SK-N-SH treated with all-trans-retinoic acid at 6 μM for 48 hours (cell line): ENCODE measurements at regions not wholly inside any gene's neighbourhood (a gene's known extent, or its start where the extent isn't known, plus 50 kb on each side); places are given as distances from the start of the nearest gene placed in this dataset.

ENCODE experiments used
- ATAC-seq: fragments of 200-7000 bp; cut with Tn5 transposase; 3 replicates; pipeline ENCODE4 v1.9.1; 2020; ENCODE audit warnings: mild to moderate bottlenecking, moderate library complexity
- ARNTL ChIP-seq: fragments of 450-650 bp; formaldehyde crosslinking; IDR thresholded peaks from 2 replicates; pipeline ENCODE4 v1.5.0; 2020; ENCODE audit warnings: low read depth, mild to moderate bottlenecking, moderate library complexity, borderline replicate concordance
- BACH2 ChIP-seq: fragments of 250-450 bp; sonication (Bioruptor Pico); IDR thresholded peaks from 2 replicates; pipeline ENCODE4 v1.9.0; 2021; ENCODE audit warnings: mild to moderate bottlenecking, borderline replicate concordance
- CSDC2 ChIP-seq: fragments of 250-450 bp; sonication (Bioruptor Pico); IDR thresholded peaks from 2 replicates; pipeline ENCODE4 v1.5.0; 2020; ENCODE audit warnings: mild to moderate bottlenecking, moderate library complexity
- ESRRG ChIP-seq: fragments of 250-450 bp; sonication (Bioruptor Pico); IDR thresholded peaks from 2 replicates; pipeline ENCODE4 v1.6.1; 2021; ENCODE audit warnings: mild to moderate bottlenecking
- GLIS3 ChIP-seq: fragments of 250-450 bp; sonication (Bioruptor Pico); IDR thresholded peaks from 2 replicates; pipeline ENCODE4 v1.5.0; 2020; ENCODE audit warnings: mild to moderate bottlenecking, moderate library complexity
- ISL1 ChIP-seq: fragments of 250-450 bp; sonication (Bioruptor Pico); IDR thresholded peaks from 2 replicates; pipeline ENCODE4 v2.1.2; 2022; ENCODE audit warnings: mild to moderate bottlenecking, moderate library complexity
- OSR1 ChIP-seq: fragments of 250-450 bp; sonication (Bioruptor Pico); IDR thresholded peaks from 2 replicates; pipeline ENCODE4 v1.8.0; 2022; ENCODE audit warnings: moderate library complexity, mild to moderate bottlenecking, inconsistent platforms
- PPARA ChIP-seq: fragments of 250-450 bp; sonication (Bioruptor Pico); IDR thresholded peaks from 2 replicates; pipeline ENCODE4 v1.5.0; 2020; ENCODE audit warnings: mild to moderate bottlenecking, borderline replicate concordance
- RARB ChIP-seq: fragments of 250-450 bp; sonication (Bioruptor Pico); IDR thresholded peaks from 2 replicates; pipeline ENCODE4 v1.8.0; 2021; ENCODE audit warnings: mild to moderate bottlenecking, moderate library complexity
- SNAI2 ChIP-seq: fragments of 250-450 bp; sonication (Bioruptor Pico); IDR thresholded peaks from 2 replicates; pipeline ENCODE4 v1.5.0; 2020; ENCODE audit warnings: mild to moderate bottlenecking, moderate library complexity
- TCF4 ChIP-seq: fragments of 250-450 bp; sonication (Bioruptor Pico); IDR thresholded peaks from 2 replicates; pipeline ENCODE4 v1.8.0; 2021; ENCODE audit warnings: mild to moderate bottlenecking, moderate library complexity, borderline replicate concordance
- TOX ChIP-seq: fragments of 250-450 bp; sonication (Bioruptor Pico); IDR thresholded peaks from 2 replicates; pipeline ENCODE4 v1.8.0; 2021; ENCODE audit warnings: mild to moderate bottlenecking, moderate library complexity, borderline replicate concordance
- ZC3H10 ChIP-seq: fragments of 250-450 bp; sonication (Bioruptor Pico); IDR thresholded peaks from 2 replicates; pipeline ENCODE4 v1.5.1; 2021; ENCODE audit warnings: mild to moderate bottlenecking, moderate library complexity
- ZFP3 ChIP-seq: fragments of 250-450 bp; sonication (Bioruptor Pico); IDR thresholded peaks from 2 replicates; pipeline ENCODE4 v1.5.0; 2020; ENCODE audit warnings: mild to moderate bottlenecking, moderate library complexity
- ZFP30 ChIP-seq: fragments of 450-650 bp; formaldehyde crosslinking; IDR thresholded peaks from 2 replicates; pipeline ENCODE4 v1.5.0; 2022; ENCODE audit warnings: mild to moderate bottlenecking, moderate library complexity
- ZNF565 ChIP-seq: fragments of 450-650 bp; formaldehyde crosslinking; conservative IDR thresholded peaks from 2 replicates; pipeline ENCODE4 v1.5.0; 2020; ENCODE audit warnings: low read depth, mild to moderate bottlenecking, moderate library complexity
- ZNF70 ChIP-seq: fragments of 450-650 bp; formaldehyde crosslinking; IDR thresholded peaks from 2 replicates; pipeline ENCODE4 v1.5.0; 2020; ENCODE audit warnings: mild to moderate bottlenecking, moderate library complexity
- ZNF8 ChIP-seq: fragments of 450-650 bp; formaldehyde crosslinking; IDR thresholded peaks from 2 replicates; pipeline ENCODE4 v1.5.0; 2020; ENCODE audit warnings: mild to moderate bottlenecking, moderate library complexity
- TF ChIP-seq, protein P1 (sequence below): fragments of 250-450 bp; sonication (Bioruptor Pico); IDR thresholded peaks from 2 replicates; pipeline ENCODE4 v1.5.1; 2020; ENCODE audit warnings: low read depth, mild to moderate bottlenecking, moderate library complexity
- TF ChIP-seq, protein P2 (sequence below): fragments of 250-450 bp; sonication (Bioruptor Pico); IDR thresholded peaks from 2 replicates; pipeline ENCODE4 v1.5.1; 2021; ENCODE audit warnings: mild to moderate bottlenecking, moderate library complexity
- TF ChIP-seq, protein P3 (sequence below): fragments of 250-450 bp; sonication (Bioruptor Pico); IDR thresholded peaks from 2 replicates; pipeline ENCODE4 v1.8.0; 2021; ENCODE audit warnings: low read depth, mild to moderate bottlenecking, moderate library complexity, borderline replicate concordance
- TF ChIP-seq, protein P4 (sequence below): fragments of 250-450 bp; sonication (Bioruptor Pico); IDR thresholded peaks from 2 replicates; pipeline ENCODE4 v1.8.0; 2020; ENCODE audit warnings: mild to moderate bottlenecking, moderate library complexity, borderline replicate concordance
- TF ChIP-seq, protein P5 (sequence below): fragments of 250-450 bp; sonication (Bioruptor Pico); IDR thresholded peaks from 2 replicates; pipeline ENCODE4 v1.5.0; 2020; ENCODE audit warnings: mild to moderate bottlenecking, moderate library complexity

DNA sequence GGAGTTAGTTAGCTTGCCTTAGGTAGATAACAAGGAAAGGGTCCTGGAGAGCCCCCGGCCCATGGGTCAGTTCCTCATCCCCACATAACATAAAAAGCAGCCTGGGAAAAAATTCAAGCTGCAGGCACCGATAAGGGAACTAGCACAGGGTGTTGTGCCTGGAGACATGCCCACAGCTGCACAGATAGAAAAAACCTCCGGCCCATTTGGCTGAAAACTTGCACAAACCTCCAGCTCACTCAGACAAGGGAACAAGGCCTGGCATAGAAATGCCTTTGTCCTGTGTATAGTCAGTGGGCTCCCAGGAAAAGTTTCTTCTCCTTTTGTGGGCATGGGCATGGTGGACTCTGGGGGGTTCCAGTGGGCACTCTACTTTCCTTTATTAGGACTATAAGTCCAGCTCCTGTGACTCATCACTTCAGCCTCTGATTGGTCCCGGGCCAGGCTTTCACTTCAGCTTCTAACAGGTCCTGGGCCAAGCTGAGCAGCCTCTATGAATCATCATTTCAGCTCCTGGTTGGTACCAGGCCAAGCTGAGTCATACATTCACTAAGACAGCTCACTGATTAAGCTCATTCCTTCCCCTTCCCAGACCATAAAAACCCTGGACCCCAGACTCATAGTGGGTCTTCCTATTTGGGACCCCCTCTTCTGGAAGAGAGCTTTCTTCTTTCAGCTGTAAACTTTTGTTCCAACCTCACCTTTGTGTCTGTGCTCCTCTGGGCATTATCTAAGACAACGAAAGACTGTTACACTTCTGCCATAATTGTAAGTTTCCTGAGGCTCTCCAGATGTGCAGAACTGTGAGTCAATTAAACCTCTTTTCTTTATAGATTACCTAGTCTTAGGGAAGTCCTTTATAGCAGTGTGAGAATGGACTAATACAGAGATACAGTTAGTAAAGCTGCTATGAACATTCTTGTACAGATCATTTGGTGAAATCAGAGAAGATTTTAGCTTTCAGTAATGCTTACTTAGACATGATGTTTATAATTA lies 348.0 kb upstream of the DPPA4 start (continued):
- no peak for TF ChIP-seq TOX (CRISPR knock-in tag)
- TF ChIP-seq SNAI2 (CRISPR knock-in tag) = no peak; the same call in 1 of the 2 replicates

DNA sequence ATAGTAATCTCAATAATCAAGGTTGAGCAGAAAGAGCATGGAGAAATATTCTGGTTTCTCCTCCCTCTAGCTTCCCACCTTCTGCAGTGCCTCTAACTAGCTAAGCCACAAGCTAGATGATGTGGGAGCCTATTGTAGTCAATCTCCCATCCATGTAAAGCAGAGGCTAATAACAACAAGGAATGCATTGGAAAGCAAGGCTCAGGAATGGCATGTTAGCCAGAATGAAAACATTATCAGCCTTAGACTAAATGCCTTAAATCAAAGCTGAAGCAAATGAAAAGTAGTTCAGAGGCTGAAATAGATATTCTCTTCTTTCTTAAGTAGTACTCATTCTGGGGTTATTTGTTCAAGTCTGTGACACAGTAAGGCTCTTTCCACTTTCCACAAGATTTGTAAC lies 350.3 kb upstream of the DPPA4 start:
- TF ChIP-seq ZNF70 (CRISPR knock-in tag) (no peak), ZNF565 (CRISPR knock-in tag) (no peak), ZFP30 (CRISPR knock-in tag) (no peak), GLIS3 (CRISPR knock-in tag) (no peak), ISL1 (no peak), ZC3H10 (CRISPR knock-in tag) (no peak)

DNA sequence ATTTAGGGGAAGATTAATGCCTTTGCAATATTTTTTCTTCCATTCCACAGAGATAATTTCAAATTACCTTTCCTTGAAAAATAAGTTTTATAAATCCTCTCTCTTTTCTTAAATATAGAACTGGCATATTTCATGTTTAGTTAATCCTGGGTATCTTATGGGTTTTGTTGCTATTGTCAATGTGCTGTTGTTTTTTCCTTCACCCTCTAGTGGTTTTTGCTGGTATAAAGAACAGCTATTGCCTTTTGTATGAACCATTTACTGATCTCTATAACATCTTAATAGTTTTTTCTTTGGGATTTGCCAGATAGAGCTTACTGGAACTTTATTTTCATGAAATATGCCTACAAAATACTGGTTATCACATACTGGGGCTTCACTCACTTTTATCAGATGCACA lies 359.6 kb upstream of the DPPA4 start:
- ATAC-seq = no peak
- TF ChIP-seq, protein P1, sequence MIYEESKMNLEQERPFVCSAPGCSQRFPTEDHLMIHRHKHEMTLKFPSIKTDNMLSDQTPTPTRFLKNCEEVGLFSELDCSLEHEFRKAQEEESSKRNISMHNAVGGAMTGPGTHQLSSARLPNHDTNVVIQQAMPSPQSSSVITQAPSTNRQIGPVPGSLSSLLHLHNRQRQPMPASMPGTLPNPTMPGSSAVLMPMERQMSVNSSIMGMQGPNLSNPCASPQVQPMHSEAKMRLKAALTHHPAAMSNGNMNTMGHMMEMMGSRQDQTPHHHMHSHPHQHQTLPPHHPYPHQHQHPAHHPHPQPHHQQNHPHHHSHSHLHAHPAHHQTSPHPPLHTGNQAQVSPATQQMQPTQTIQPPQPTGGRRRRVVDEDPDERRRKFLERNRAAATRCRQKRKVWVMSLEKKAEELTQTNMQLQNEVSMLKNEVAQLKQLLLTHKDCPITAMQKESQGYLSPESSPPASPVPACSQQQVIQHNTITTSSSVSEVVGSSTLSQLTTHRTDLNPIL = no peak
- no peak for TF ChIP-seq ZNF8 (CRISPR knock-in tag)
- TF ChIP-seq TOX (CRISPR knock-in tag) = no peak
- TF ChIP-seq, protein P2, sequence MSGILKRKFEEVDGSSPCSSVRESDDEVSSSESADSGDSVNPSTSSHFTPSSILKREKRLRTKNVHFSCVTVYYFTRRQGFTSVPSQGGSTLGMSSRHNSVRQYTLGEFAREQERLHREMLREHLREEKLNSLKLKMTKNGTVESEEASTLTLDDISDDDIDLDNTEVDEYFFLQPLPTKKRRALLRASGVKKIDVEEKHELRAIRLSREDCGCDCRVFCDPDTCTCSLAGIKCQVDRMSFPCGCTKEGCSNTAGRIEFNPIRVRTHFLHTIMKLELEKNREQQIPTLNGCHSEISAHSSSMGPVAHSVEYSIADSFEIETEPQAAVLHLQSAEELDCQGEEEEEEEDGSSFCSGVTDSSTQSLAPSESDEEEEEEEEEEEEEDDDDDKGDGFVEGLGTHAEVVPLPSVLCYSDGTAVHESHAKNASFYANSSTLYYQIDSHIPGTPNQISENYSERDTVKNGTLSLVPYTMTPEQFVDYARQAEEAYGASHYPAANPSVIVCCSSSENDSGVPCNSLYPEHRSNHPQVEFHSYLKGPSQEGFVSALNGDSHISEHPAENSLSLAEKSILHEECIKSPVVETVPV (CRISPR knock-in tag) = no peak
- no peak for TF ChIP-seq ARNTL (CRISPR knock-in tag)
- TF ChIP-seq ZNF70 (CRISPR knock-in tag) = no peak
- no peak for TF ChIP-seq ISL1
- TF ChIP-seq ZFP3 = no peak
- TF ChIP-seq TCF4 = no peak
- no peak for TF ChIP-seq SNAI2 (CRISPR knock-in tag)
- TF ChIP-seq, protein P3, sequence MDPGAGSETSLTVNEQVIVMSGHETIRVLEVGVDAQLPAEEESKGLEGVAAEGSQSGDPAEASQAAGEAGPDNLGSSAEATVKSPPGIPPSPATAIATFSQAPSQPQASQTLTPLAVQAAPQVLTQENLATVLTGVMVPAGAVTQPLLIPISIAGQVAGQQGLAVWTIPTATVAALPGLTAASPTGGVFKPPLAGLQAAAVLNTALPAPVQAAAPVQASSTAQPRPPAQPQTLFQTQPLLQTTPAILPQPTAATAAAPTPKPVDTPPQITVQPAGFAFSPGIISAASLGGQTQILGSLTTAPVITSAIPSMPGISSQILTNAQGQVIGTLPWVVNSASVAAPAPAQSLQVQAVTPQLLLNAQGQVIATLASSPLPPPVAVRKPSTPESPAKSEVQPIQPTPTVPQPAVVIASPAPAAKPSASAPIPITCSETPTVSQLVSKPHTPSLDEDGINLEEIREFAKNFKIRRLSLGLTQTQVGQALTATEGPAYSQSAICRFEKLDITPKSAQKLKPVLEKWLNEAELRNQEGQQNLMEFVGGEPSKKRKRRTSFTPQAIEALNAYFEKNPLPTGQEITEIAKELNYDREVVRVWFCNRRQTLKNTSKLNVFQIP (CRISPR knock-in tag) = no peak
- no peak for TF ChIP-seq RARB (CRISPR knock-in tag)
- no peak for TF ChIP-seq ZFP30 (CRISPR knock-in tag)
- TF ChIP-seq, protein P4, sequence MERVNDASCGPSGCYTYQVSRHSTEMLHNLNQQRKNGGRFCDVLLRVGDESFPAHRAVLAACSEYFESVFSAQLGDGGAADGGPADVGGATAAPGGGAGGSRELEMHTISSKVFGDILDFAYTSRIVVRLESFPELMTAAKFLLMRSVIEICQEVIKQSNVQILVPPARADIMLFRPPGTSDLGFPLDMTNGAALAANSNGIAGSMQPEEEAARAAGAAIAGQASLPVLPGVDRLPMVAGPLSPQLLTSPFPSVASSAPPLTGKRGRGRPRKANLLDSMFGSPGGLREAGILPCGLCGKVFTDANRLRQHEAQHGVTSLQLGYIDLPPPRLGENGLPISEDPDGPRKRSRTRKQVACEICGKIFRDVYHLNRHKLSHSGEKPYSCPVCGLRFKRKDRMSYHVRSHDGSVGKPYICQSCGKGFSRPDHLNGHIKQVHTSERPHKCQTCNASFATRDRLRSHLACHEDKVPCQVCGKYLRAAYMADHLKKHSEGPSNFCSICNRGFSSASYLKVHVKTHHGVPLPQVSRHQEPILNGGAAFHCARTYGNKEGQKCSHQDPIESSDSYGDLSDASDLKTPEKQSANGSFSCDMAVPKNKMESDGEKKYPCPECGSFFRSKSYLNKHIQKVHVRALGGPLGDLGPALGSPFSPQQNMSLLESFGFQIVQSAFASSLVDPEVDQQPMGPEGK (CRISPR knock-in tag) = no peak
- TF ChIP-seq PPARA = no peak
- no peak for TF ChIP-seq OSR1 (CRISPR knock-in tag)
- no peak for TF ChIP-seq ZNF565 (CRISPR knock-in tag)
- no peak for TF ChIP-seq CSDC2 (CRISPR knock-in tag)
- TF ChIP-seq ESRRG (CRISPR knock-in tag) = no peak

More for the DNA sequence above, 350.3 kb upstream of the DPPA4 start:
- no peak for ATAC-seq

DNA sequence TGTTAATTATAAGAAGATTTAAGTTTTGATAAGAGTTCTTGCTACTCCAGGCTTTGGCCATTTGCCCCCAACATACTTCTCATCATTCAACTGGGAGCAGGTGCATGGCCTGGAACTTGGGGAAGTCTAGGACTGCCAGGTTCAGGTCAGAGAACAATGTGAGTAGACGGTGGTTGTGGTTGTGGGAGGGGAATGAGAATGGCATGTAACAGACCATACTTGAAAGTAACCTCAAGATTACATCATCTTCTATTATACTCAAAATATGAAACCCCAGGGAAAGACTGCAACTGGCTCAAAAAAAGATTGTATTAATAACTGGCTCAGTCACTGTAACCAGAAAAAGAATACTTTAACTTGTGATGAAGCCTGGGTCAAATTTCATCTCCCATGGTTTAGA lies 364.9 kb upstream of the DPPA4 start:
- TF ChIP-seq ARNTL (CRISPR knock-in tag) = no peak
- ATAC-seq = peak; percentile 77

DNA sequence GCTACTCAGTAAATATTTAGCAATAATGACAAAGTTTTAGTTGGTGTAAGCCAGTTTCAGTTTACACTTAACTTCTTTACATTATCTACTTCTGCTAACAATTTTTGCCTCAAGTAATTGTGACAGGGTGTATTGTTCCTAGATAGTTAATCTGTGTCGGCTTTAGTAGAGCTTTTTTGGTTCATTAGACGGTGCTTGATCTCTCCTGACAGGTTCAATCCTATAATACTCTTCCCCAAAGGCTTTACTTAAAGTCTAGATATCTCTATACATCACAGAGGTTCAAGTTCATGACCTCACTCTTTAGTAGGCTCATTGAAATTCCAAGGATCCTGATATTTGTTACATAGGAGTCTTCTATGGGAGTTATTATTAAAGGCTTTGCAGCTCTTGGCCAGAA lies 365.6 kb upstream of the DPPA4 start:
- no peak for ATAC-seq
- no peak for TF ChIP-seq CSDC2 (CRISPR knock-in tag)
- no peak for TF ChIP-seq SNAI2 (CRISPR knock-in tag)
- TF ChIP-seq, protein P5, sequence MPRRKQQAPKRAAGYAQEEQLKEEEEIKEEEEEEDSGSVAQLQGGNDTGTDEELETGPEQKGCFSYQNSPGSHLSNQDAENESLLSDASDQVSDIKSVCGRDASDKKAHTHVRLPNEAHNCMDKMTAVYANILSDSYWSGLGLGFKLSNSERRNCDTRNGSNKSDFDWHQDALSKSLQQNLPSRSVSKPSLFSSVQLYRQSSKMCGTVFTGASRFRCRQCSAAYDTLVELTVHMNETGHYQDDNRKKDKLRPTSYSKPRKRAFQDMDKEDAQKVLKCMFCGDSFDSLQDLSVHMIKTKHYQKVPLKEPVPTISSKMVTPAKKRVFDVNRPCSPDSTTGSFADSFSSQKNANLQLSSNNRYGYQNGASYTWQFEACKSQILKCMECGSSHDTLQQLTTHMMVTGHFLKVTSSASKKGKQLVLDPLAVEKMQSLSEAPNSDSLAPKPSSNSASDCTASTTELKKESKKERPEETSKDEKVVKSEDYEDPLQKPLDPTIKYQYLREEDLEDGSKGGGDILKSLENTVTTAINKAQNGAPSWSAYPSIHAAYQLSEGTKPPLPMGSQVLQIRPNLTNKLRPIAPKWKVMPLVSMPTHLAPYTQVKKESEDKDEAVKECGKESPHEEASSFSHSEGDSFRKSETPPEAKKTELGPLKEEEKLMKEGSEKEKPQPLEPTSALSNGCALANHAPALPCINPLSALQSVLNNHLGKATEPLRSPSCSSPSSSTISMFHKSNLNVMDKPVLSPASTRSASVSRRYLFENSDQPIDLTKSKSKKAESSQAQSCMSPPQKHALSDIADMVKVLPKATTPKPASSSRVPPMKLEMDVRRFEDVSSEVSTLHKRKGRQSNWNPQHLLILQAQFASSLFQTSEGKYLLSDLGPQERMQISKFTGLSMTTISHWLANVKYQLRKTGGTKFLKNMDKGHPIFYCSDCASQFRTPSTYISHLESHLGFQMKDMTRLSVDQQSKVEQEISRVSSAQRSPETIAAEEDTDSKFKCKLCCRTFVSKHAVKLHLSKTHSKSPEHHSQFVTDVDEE (CRISPR knock-in tag) = no peak
- no peak for TF ChIP-seq ZNF70 (CRISPR knock-in tag)
- TF ChIP-seq, protein P3 (CRISPR knock-in tag) = no peak
- TF ChIP-seq ARNTL (CRISPR knock-in tag) = no peak
- TF ChIP-seq ZNF8 (CRISPR knock-in tag) = no peak
- no peak for TF ChIP-seq TOX (CRISPR knock-in tag)
- no peak for TF ChIP-seq ZFP3
- TF ChIP-seq BACH2 (CRISPR knock-in tag) = no peak
- no peak for TF ChIP-seq GLIS3 (CRISPR knock-in tag)
- TF ChIP-seq RARB (CRISPR knock-in tag) = no peak
